Naive thymus-derived CD4-positive, alpha-beta T cell (primary cell): ENCODE measurements at regions not wholly inside any gene's neighbourhood (a gene's known extent, or its start where the extent isn't known, plus 50 kb on each side); places are given as distances from the start of the nearest gene placed in this dataset.

Source experiments
- ATAC-seq: fragments of 150-1000 bp; cut with Tn5 transposase; 2 replicates; pipeline ENCODE4 v1.10.0; 2021; ENCODE audit warnings: mild to moderate bottlenecking, moderate library complexity
- CTCF ChIA-PET: fragments of 350-600 bp; sonication (Branson Sonifier 250); formaldehyde crosslinking; loops from one replicate; lab custom pipeline; 2021; ENCODE audit warnings: antibody characterized with exemption; lab: Charles Lee
- POLR2A ChIA-PET: fragments of 350-600 bp; sonication (Branson Sonifier 250); formaldehyde crosslinking; loops from one replicate; lab custom pipeline; 2021; ENCODE audit warnings: antibody characterized with exemption, inconsistent platforms; lab: Charles Lee
- DNase-seq, 9 donors: peaks; one replicate each; pipeline versions ENCODE4 v3.0.0 to v3.0.0-alpha.2; 2020 to 2022; ENCODE audit warnings: mixed read lengths in 1 of 9
- H3K27ac ChIP-seq: one replicate; pipeline ENCODE4 v1.7.0; 2013; ENCODE audit warnings: mild to moderate bottlenecking, low read depth, low read length, moderate library complexity
- H3K27me3 ChIP-seq, 2 donors: one replicate each; pipeline ENCODE4 v1.7.0; 2013; ENCODE audit warnings: low read length in 2 of 2, mild to moderate bottlenecking in 2 of 2, moderate library complexity in 2 of 2; ENCODE audit not compliant: control insufficient read depth in 2 of 2, insufficient read depth in 2 of 2
- H3K36me3 ChIP-seq, 3 experiments: 1 replicate in 2 of 3; 2 replicates in 1 of 3; pipeline ENCODE4 v1.7.0; 2013; ENCODE audit warnings: low read length in 3 of 3, mild to moderate bottlenecking in 3 of 3, moderate library complexity in 1 of 3; ENCODE audit not compliant: insufficient read depth in 3 of 3, control insufficient read depth in 2 of 3
- H3K4me1 ChIP-seq, 2 donors: one replicate each; pipeline ENCODE4 v1.7.0; 2013; ENCODE audit warnings: low read length in 2 of 2, mild to moderate bottlenecking in 2 of 2, moderate library complexity in 1 of 2; ENCODE audit not compliant: control insufficient read depth in 2 of 2, insufficient read depth in 2 of 2
- H3K4me3 ChIP-seq: 2 replicates; pipeline ENCODE4 v1.7.0; 2013; ENCODE audit warnings: mild to moderate bottlenecking, low read length
- H3K9me3 ChIP-seq, 3 experiments: 1 replicate in 2 of 3; 2 replicates in 1 of 3; pipeline ENCODE4 v1.7.0; 2013; ENCODE audit warnings: low read length in 3 of 3; ENCODE audit not compliant: control insufficient read depth in 2 of 3
- H3K27ac Mint-ChIP-seq, 9 donors: one replicate each; pipeline ENCODE4 v1.8.0; 2020 to 2022; ENCODE audit warnings: mixed read lengths in 9 of 9, mild to moderate bottlenecking in 8 of 9, moderate library complexity in 5 of 9, inconsistent platforms in 2 of 9
- H3K27me3 Mint-ChIP-seq, 5 donors: one replicate each; pipeline ENCODE4 v1.8.0; 2021 to 2022; ENCODE audit warnings: mixed read lengths in 5 of 5, mild to moderate bottlenecking in 1 of 5
- H3K36me3 Mint-ChIP-seq, 5 donors: one replicate each; pipeline ENCODE4 v1.8.0; 2020 to 2022; ENCODE audit warnings: mixed read lengths in 5 of 5, mild to moderate bottlenecking in 3 of 5, inconsistent platforms in 1 of 5
- H3K4me1 Mint-ChIP-seq, 7 donors: one replicate each; pipeline ENCODE4 v1.8.0; 2020 to 2022; ENCODE audit warnings: mixed read lengths in 7 of 7, mild to moderate bottlenecking in 3 of 7, inconsistent platforms in 1 of 7
- H3K4me3 Mint-ChIP-seq, 10 donors: one replicate each; pipeline ENCODE4 v1.8.0; 2020 to 2022; ENCODE audit warnings: mild to moderate bottlenecking in 10 of 10, mixed read lengths in 10 of 10, moderate library complexity in 6 of 10, inconsistent platforms in 2 of 10
- H3K9me3 Mint-ChIP-seq, 11 donors: one replicate each; pipeline ENCODE4 v1.8.0; 2020 to 2022; ENCODE audit warnings: mixed read lengths in 11 of 11, mild to moderate bottlenecking in 4 of 11, inconsistent platforms in 1 of 11, moderate library complexity in 1 of 11
- intact Hi-C, 2 donors: fragments of 100-400 bp; cut with micrococcal nuclease; formaldehyde crosslinking; loops; one replicate each; pipeline ENCODE4 v1.15.1; 2023

- H3K27me3 Mint-ChIP-seq, result peaks cover 0 to 7% (median 0%) of the 10 kb centered on the region in 5 donors
- H3K9me3 Mint-ChIP-seq, result peaks cover 0 to 16% (median 2%) of the 10 kb centered on the region in 11 donors
- no peaks in the 10 kb centered on the region for H3K36me3 ChIP-seq
- ChIA-PET POLR2A (interaction anchor here (0.6 kb wide), 1 partner anchor 896 kb away, joined by 3 read pairs; no protein-coding TSS in a partner anchor), CTCF (no interaction called here)
- no peak overlapping the region for H3K27ac ChIP-seq
- H3K4me1 Mint-ChIP-seq, result no peaks in the 10 kb centered on the region
- H3K4me1 ChIP-seq, result no peaks in the 10 kb centered on the region
- intact Hi-C loops, result no loop called here
- no peak for DNase-seq
- ATAC-seq, result no peak
- H3K4me3 Mint-ChIP-seq, result no peak overlapping the region
- H3K27ac Mint-ChIP-seq, result no peak overlapping the region
- no peaks in the 10 kb centered on the region for H3K36me3 Mint-ChIP-seq
- no peaks in the 10 kb centered on the region for H3K9me3 ChIP-seq
- H3K4me3 ChIP-seq, result no peak overlapping the region
- H3K27me3 ChIP-seq, result no peaks in the 10 kb centered on the region
Measured at GRCh38 chr13:107276936-107277335, 709.0 kb upstream of the ARGLU1 start.

- H3K4me3 ChIP-seq, result no peak overlapping the region
- ATAC-seq (no peak), DNase-seq (no peak)
- no peaks in the 10 kb centered on the region for H3K27me3 ChIP-seq
- H3K27ac ChIP-seq, result no peak overlapping the region
- ChIA-PET POLR2A (no interaction called here), CTCF (no interaction called here)
- H3K9me3 Mint-ChIP-seq, result peaks cover 0 to 11% (median under 1%) of the 10 kb centered on the region in 11 donors
- H3K9me3 ChIP-seq, result no peaks in the 10 kb centered on the region
- no peaks in the 10 kb centered on the region for H3K36me3 Mint-ChIP-seq
- peaks cover 0 to 3% (median 0%) of the 10 kb centered on the region in 7 donors for H3K4me1 Mint-ChIP-seq
- H3K4me3 Mint-ChIP-seq, result no peak overlapping the region
- no peaks in the 10 kb centered on the region for H3K36me3 ChIP-seq
- peaks cover 0 to 5% (median 0%) of the 10 kb centered on the region in 5 donors for H3K27me3 Mint-ChIP-seq
- H3K27ac Mint-ChIP-seq, result no peak overlapping the region
- H3K4me1 ChIP-seq, result no peaks in the 10 kb centered on the region
- intact Hi-C loops, result no loop called here
Measured at GRCh38 chr13:107275945-107276614, 708.1 kb upstream of the ARGLU1 start.

- H3K4me3 Mint-ChIP-seq, result no peak overlapping the region
- no peak overlapping the region for H3K27ac ChIP-seq
- H3K36me3 Mint-ChIP-seq, result no peaks in the 10 kb centered on the region
- no peak for DNase-seq
- H3K4me3 ChIP-seq, result no peak overlapping the region
- no peaks in the 10 kb centered on the region for H3K9me3 ChIP-seq
- no peaks in the 10 kb centered on the region for H3K27me3 ChIP-seq
- ChIA-PET POLR2A (no interaction called here), CTCF (no interaction called here)
- H3K4me1 ChIP-seq, result no peaks in the 10 kb centered on the region
- peaks cover 0 to 5% (median 0%) of the 10 kb centered on the region in 7 donors for H3K4me1 Mint-ChIP-seq
- no peaks in the 10 kb centered on the region for H3K36me3 ChIP-seq
- H3K27me3 Mint-ChIP-seq, result peaks cover 0 to 5% (median 0%) of the 10 kb centered on the region in 5 donors
- H3K9me3 Mint-ChIP-seq, result peaks cover 0 to 9% (median 0%) of the 10 kb centered on the region in 11 donors
- no peak for ATAC-seq
- no peak overlapping the region for H3K27ac Mint-ChIP-seq
- intact Hi-C loops, result no loop called here
Measured at GRCh38 chr13:107275312-107275711, 707.4 kb upstream of the ARGLU1 start.

- no peaks in the 10 kb centered on the region for H3K9me3 ChIP-seq
- Mint-ChIP-seq H3K4me3 (no peak overlapping the region), H3K27me3 (no peaks in the 10 kb centered on the region), H3K4me1 (peaks cover 0 to 5% (median 0%) of the 10 kb centered on the region in 7 donors), H3K9me3 (peaks cover 0 to 9% (median 4%) of the 10 kb centered on the region in 11 donors), H3K36me3 (no peaks in the 10 kb centered on the region), H3K27ac (no peak overlapping the region)
- no peaks in the 10 kb centered on the region for H3K27me3 ChIP-seq
- POLR2A ChIA-PET, result no interaction called here
- H3K36me3 ChIP-seq, result no peaks in the 10 kb centered on the region
- no peak overlapping the region for H3K27ac ChIP-seq
- ATAC-seq (no peak), DNase-seq (no peak)
- CTCF ChIA-PET, result no interaction called here
- no peak overlapping the region for H3K4me3 ChIP-seq
- intact Hi-C loops, result no loop called here
- no peaks in the 10 kb centered on the region for H3K4me1 ChIP-seq
Measured at GRCh38 chr13:107271227-107271626, 703.3 kb upstream of the ARGLU1 start.

GRCh38 chr13:107266657-107267056, 698.7 kb upstream of the ARGLU1 start:
- Mint-ChIP-seq H3K4me1 (peaks cover 0 to 5% (median 0%) of the 10 kb centered on the region in 7 donors), H3K9me3 (peaks cover 0 to 11% (median 4%) of the 10 kb centered on the region in 11 donors), H3K27me3 (no peaks in the 10 kb centered on the region)

GRCh38 chr13:107258599-107259187, 690.8 kb upstream of the ARGLU1 start:
- no peaks in the 10 kb centered on the region for H3K9me3 ChIP-seq
- Mint-ChIP-seq H3K4me1 (no peaks in the 10 kb centered on the region), H3K27me3 (peaks cover 0 to 4% (median 0%) of the 10 kb centered on the region in 5 donors), H3K9me3 (peaks cover 0 to 5% (median 0%) of the 10 kb centered on the region in 11 donors), H3K36me3 (no peaks in the 10 kb centered on the region), H3K4me3 (no peak overlapping the region), H3K27ac (no peak overlapping the region)
- POLR2A ChIA-PET, result no interaction called here
- no peaks in the 10 kb centered on the region for H3K27me3 ChIP-seq
- intact Hi-C loops, result no loop called here
- ATAC-seq (no peak), DNase-seq (no peak)
- CTCF ChIA-PET, result no interaction called here
- H3K36me3 ChIP-seq, result no peaks in the 10 kb centered on the region
- H3K4me3 ChIP-seq, result no peak overlapping the region
- no peaks in the 10 kb centered on the region for H3K4me1 ChIP-seq
- no peak overlapping the region for H3K27ac ChIP-seq

More at GRCh38 chr13:107266657-107267056, 698.7 kb upstream of the ARGLU1 start:
- Histone ChIP-seq H3K27ac (no peak overlapping the region), H3K4me3 (no peak overlapping the region), H3K27me3 (no peaks in the 10 kb centered on the region), H3K4me1 (no peaks in the 10 kb centered on the region), H3K36me3 (no peaks in the 10 kb centered on the region), H3K9me3 (no peaks in the 10 kb centered on the region)
- POLR2A ChIA-PET, result no interaction called here
- no peaks in the 10 kb centered on the region for H3K36me3 Mint-ChIP-seq
- no peak overlapping the region for H3K27ac Mint-ChIP-seq
- DNase-seq (no peak), ATAC-seq (no peak)
- intact Hi-C loops, result no loop called here
- H3K4me3 Mint-ChIP-seq, result no peak overlapping the region
- CTCF ChIA-PET, result no interaction called here

GRCh38 chr13:107254392-107254791, 686.5 kb upstream of the ARGLU1 start:
- H3K36me3 Mint-ChIP-seq, result no peaks in the 10 kb centered on the region
- no peak overlapping the region for H3K27ac Mint-ChIP-seq
- H3K4me3 ChIP-seq, result no peak overlapping the region
- no peak for ATAC-seq
- no peak for DNase-seq
- intact Hi-C loops, result no loop called here
- no peaks in the 10 kb centered on the region for H3K9me3 ChIP-seq
- H3K36me3 ChIP-seq, result no peaks in the 10 kb centered on the region
- H3K27me3 ChIP-seq, result no peaks in the 10 kb centered on the region
- H3K4me3 Mint-ChIP-seq, result no peak overlapping the region
- CTCF ChIA-PET, result no interaction called here
- POLR2A ChIA-PET, result no interaction called here
- H3K4me1 ChIP-seq, result no peaks in the 10 kb centered on the region
- no peaks in the 10 kb centered on the region for H3K9me3 Mint-ChIP-seq
- no peak overlapping the region for H3K27ac ChIP-seq
- H3K4me1 Mint-ChIP-seq, result no peaks in the 10 kb centered on the region
- H3K27me3 Mint-ChIP-seq, result peaks cover 0 to 4% (median 0%) of the 10 kb centered on the region in 5 donors
